ENCODE measurements at regions not wholly inside any gene's neighbourhood (a gene's known extent, or its start where the extent isn't known, plus 50 kb on each side); places are given as distances from the start of the nearest gene placed in this dataset.
A peak's percentile ranks its signal among the peaks of the same experiment; 100 is the strongest.

DNA sequence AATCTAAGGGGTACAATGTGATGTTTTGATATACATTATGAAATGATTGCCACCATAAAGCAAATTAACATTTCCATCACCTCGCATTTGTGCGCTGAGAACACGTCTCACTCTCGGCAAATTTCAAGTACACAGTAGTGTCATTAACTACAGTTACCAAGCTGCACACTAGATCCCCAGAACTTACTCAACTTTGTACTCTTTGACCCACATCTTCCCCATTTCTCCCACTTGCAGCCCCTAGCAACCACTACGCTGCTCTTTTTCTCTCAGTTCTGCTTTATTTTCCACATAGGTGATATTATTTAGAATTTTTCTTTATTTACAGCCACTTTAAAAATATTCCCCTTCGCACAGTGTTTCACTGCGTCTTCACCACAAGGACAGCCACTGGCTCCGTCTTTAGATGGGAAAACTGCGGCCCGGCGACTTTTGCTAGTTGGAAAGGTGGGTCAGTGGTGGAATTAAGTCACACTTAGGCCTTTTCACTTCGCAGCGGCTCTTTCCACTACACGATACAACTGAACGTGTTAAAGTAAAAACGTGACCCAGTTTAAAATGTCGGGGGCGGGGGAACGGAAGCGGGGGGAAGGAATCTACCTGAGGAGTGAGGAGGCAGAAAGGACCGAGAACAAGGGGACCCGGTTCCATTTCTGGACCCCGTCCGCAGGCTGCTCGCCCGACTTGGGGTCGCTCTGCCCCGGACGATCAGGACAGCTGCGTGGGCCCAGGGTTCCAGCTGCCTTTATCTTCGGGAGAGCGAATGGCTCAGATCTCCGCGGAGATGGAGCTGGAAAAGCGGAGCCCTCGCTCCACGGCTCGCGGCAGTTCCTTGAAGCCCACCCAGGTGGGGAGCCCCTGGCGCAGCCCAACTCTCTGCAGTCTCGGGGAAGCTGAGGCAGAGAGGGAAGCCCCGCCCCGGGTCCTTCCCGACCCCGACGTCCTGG, 486.1 kb downstream of the UQCRFS1 start:
- Histone ChIP-seq H3K4me1 (no peaks in the 10 kb centered on the region), H3K36me3 (no peaks in the 10 kb centered on the region), H3K9me3 (no peaks in the 10 kb centered on the region), H3K27ac (no peak overlapping the region), H3K27me3 (peaks cover 0 to 26% of the 10 kb centered on the region in 2 donors), H3K4me3 (peak overlapping the region in 2 of 3 donors; percentile 4 to 25)
- intact Hi-C loops (cut with DNase I; ENCODE audit: low total_unique reads), result no loop called here
- DNase-seq (ENCODE audit: low spot score in 2 of 2), result no peak
- TF ChIP-seq POLR2A (IDR thresholded peaks at IDR 0.05), result no peak
- TF ChIP-seq POLR2AphosphoS5 (IDR thresholded peaks at IDR 0.05), result no peak
- TF ChIP-seq, protein P1, sequence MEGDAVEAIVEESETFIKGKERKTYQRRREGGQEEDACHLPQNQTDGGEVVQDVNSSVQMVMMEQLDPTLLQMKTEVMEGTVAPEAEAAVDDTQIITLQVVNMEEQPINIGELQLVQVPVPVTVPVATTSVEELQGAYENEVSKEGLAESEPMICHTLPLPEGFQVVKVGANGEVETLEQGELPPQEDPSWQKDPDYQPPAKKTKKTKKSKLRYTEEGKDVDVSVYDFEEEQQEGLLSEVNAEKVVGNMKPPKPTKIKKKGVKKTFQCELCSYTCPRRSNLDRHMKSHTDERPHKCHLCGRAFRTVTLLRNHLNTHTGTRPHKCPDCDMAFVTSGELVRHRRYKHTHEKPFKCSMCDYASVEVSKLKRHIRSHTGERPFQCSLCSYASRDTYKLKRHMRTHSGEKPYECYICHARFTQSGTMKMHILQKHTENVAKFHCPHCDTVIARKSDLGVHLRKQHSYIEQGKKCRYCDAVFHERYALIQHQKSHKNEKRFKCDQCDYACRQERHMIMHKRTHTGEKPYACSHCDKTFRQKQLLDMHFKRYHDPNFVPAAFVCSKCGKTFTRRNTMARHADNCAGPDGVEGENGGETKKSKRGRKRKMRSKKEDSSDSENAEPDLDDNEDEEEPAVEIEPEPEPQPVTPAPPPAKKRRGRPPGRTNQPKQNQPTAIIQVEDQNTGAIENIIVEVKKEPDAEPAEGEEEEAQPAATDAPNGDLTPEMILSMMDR (IDR thresholded peaks at IDR 0.05), result no peak

GRCh38 chr19:28718909-28719308, 494.0 kb downstream of the UQCRFS1 start:
- TF ChIP-seq POLR2AphosphoS5 (IDR thresholded peaks at IDR 0.05), result no peak
- TF ChIP-seq POLR2A (IDR thresholded peaks at IDR 0.05), result no peak
- TF ChIP-seq, protein P1 (IDR thresholded peaks at IDR 0.05), result no peak
- no peaks in the 10 kb centered on the region for H3K27me3 ChIP-seq
- no peak overlapping the region for H3K27ac ChIP-seq
- no peak overlapping the region for H3K4me3 ChIP-seq
- no peak for DNase-seq (ENCODE audit: low spot score in 2 of 2)
- H3K4me1 ChIP-seq, result no peaks in the 10 kb centered on the region
- intact Hi-C loops (cut with DNase I; ENCODE audit: low total_unique reads), result no loop called here
- no peaks in the 10 kb centered on the region for H3K36me3 ChIP-seq
- no peaks in the 10 kb centered on the region for H3K9me3 ChIP-seq

DNA sequence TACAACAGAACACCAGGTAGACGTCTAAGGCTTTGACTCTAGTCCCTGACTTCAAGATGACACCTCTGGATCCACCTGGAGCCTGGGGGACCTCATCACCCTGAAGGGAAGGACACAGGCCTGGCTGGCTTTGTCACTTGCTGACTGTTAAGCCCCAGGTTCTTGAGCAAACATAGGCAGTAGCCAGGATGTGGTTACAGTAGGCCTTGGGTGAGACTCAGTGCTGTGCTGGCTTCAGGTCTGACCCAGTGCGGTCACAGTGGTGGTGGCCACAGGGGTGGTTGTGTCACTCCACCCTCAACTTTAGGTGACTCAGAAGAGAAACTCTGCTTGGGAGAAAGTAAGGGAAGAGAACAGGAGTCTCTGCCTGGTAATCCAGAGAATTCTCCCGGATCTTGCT, 497.8 kb downstream of the UQCRFS1 start:
- no peak for DNase-seq (ENCODE audit: low spot score in 2 of 2)
- Histone ChIP-seq H3K4me1 (no peaks in the 10 kb centered on the region), H3K27me3 (no peaks in the 10 kb centered on the region), H3K9me3 (no peaks in the 10 kb centered on the region), H3K27ac (no peak overlapping the region), H3K36me3 (no peaks in the 10 kb centered on the region), H3K4me3 (no peak overlapping the region)
- no peak for TF ChIP-seq POLR2AphosphoS5 (IDR thresholded peaks at IDR 0.05)
- no peak for TF ChIP-seq POLR2A (IDR thresholded peaks at IDR 0.05)
- TF ChIP-seq, protein P1 (IDR thresholded peaks at IDR 0.05), result no peak
- intact Hi-C loops (cut with DNase I; ENCODE audit: low total_unique reads), result no loop called here

- no peaks in the 10 kb centered on the region for H3K4me1 ChIP-seq
- DNase-seq (ENCODE audit: low spot score in 2 of 2), result no peak
- H3K27me3 ChIP-seq, result no peaks in the 10 kb centered on the region
- H3K4me3 ChIP-seq, result no peak overlapping the region
- no peaks in the 10 kb centered on the region for H3K36me3 ChIP-seq
- no peak overlapping the region for H3K27ac ChIP-seq
- TF ChIP-seq POLR2A (IDR thresholded peaks at IDR 0.05) (no peak), POLR2AphosphoS5 (IDR thresholded peaks at IDR 0.05) (no peak)
- TF ChIP-seq, protein P1 (IDR thresholded peaks at IDR 0.05), result no peak
- no peaks in the 10 kb centered on the region for H3K9me3 ChIP-seq
- intact Hi-C loops (cut with DNase I; ENCODE audit: low total_unique reads), result no loop called here
Measured at GRCh38 chr19:28711411-28711810, 501.5 kb downstream of the UQCRFS1 start.

- Histone ChIP-seq H3K4me3 (no peak overlapping the region), H3K27me3 (no peaks in the 10 kb centered on the region), H3K27ac (no peak overlapping the region), H3K9me3 (no peaks in the 10 kb centered on the region), H3K4me1 (no peaks in the 10 kb centered on the region), H3K36me3 (no peaks in the 10 kb centered on the region)
- no peak for DNase-seq (ENCODE audit: low spot score in 2 of 2)
- intact Hi-C loops (cut with DNase I; ENCODE audit: low total_unique reads), result no loop called here
- TF ChIP-seq POLR2A (IDR thresholded peaks at IDR 0.05), result no peak
- TF ChIP-seq, protein P1 (IDR thresholded peaks at IDR 0.05), result peak; percentile 25 to 73 (median 53)
Measured at GRCh38 chr19:28710278-28710677, 502.7 kb downstream of the UQCRFS1 start.
